HepG2 (cell line): ENCODE measurements at regions not wholly inside any gene's neighbourhood (a gene's known extent, or its start where the extent isn't known, plus 50 kb on each side); places are given as distances from the start of the nearest gene placed in this dataset.

Source experiments
- ATAC-seq: fragments of 200-7000 bp; cut with Tn5 transposase; 3 replicates; pipeline ENCODE4 v1.9.1; 2020; ENCODE audit warnings: mild to moderate bottlenecking, moderate library complexity
- BruUV-seq: library from RNA; stranded (reverse); fragments of 400-500 nt; replicated peaks from 2 replicates; lab custom pipeline; 2021; lab: Mats Ljungman, UMichigan
- CTCF ChIA-PET: fragments of 300-600 bp; formaldehyde crosslinking; extraction: SDS; loops from one replicate; lab custom pipeline; 2021; ENCODE audit warnings: low total read pairs, inconsistent platforms, low intra/inter-chr PET ratio; lab: Yijun Ruan, JAX
- POLR2A ChIA-PET: fragments of 350-600 bp; sonication (Branson Sonifier 250); formaldehyde crosslinking; loops from one replicate; lab custom pipeline; 2020; ENCODE audit warnings: antibody characterized with exemption, inconsistent platforms; lab: Yijun Ruan, JAX
- DNase-seq: peaks from one replicate; pipeline ENCODE4 v3.0.0-alpha.2; 2015; ENCODE audit warnings: low spot score
- FAIRE-seq: peaks from 3 replicates; lab custom pipeline; 2011; peaks lifted over from hg19 to GRCh38; lab: Jason Lieb, UNC
- H2AFZ ChIP-seq: one replicate; pipeline ENCODE4 v1.6.1; 2011; ENCODE audit warnings: low read length, inconsistent platforms
- H3K27ac ChIP-seq: fragments of 300-600 bp; 3 replicates; pipeline ENCODE4 v1.8.0; 2011; ENCODE audit warnings: mixed run types, mild to moderate bottlenecking, mixed read lengths, low read length, inconsistent platforms; ENCODE audit not compliant: insufficient read depth; ENCODE audit errors: extremely low read length
- H3K27me3 ChIP-seq, 2 experiments: fragments of 200-600 bp in 1 of 2; 2 replicates in 1 of 2; 3 replicates in 1 of 2; pipeline versions ENCODE4 v1.6.0 to v1.8.0; 2011; ENCODE audit warnings: low read length in 2 of 2, mild to moderate bottlenecking in 2 of 2, moderate library complexity in 2 of 2, inconsistent platforms in 1 of 2; ENCODE audit not compliant: insufficient read depth in 2 of 2, control insufficient read depth in 1 of 2
- H3K36me3 ChIP-seq, 2 experiments: fragments of 200-600 bp in 1 of 2; replicated peaks in 1 of 2; 2 replicates in 1 of 2; 3 replicates in 1 of 2; pipeline versions ENCODE4 v1.5.1 to v1.8.0; 2011; ENCODE audit warnings: low read length in 2 of 2, inconsistent platforms in 1 of 2; ENCODE audit not compliant: insufficient read depth in 2 of 2, control insufficient read depth in 1 of 2
- H3K4me1 ChIP-seq: 2 replicates; pipeline ENCODE4 v1.5.1; 2012; ENCODE audit warnings: low read length, inconsistent platforms; ENCODE audit not compliant: insufficient read depth
- H3K4me2 ChIP-seq: 2 replicates; pipeline ENCODE4 v1.6.0; 2011; ENCODE audit warnings: low read depth, low read length, inconsistent platforms
- H3K4me3 ChIP-seq, 3 experiments: fragments of 200-600 bp in 1 of 3; sonication (generic), shearing (Covaris generic) in 1 of 3; replicated peaks in 1 of 3; 2 replicates each; pipeline ENCODE4 v1.5.1; 2011 to 2016; ENCODE audit warnings: low read length in 3 of 3, inconsistent platforms in 2 of 3, low read depth in 2 of 3, mild to moderate bottlenecking in 2 of 3, control low read depth in 1 of 3, mixed read lengths in 1 of 3; ENCODE audit not compliant: insufficient read depth in 1 of 3
- H3K79me2 ChIP-seq: one replicate; pipeline ENCODE4 v1.6.1; 2011; ENCODE audit warnings: low read length, inconsistent platforms; ENCODE audit not compliant: insufficient read depth
- H3K9ac ChIP-seq: 2 replicates; pipeline ENCODE4 v1.6.0; 2011; ENCODE audit warnings: mild to moderate bottlenecking, low read depth, low read length, inconsistent platforms; ENCODE audit not compliant: insufficient read depth
- H3K9me3 ChIP-seq: 2 replicates; pipeline ENCODE4 v1.5.1; 2012; ENCODE audit warnings: mild to moderate bottlenecking, low read length
- H4K20me1 ChIP-seq: 2 replicates; pipeline ENCODE4 v1.6.0; 2011; ENCODE audit warnings: inconsistent platforms, mild to moderate bottlenecking, low read length, moderate library complexity; ENCODE audit not compliant: insufficient read depth
- HOXA7 ChIP-seq: sonication (generic); formaldehyde crosslinking; IDR thresholded peaks from 2 replicates; pipeline ENCODE4 v1.8.1; 2022; ENCODE audit warnings: mild to moderate bottlenecking, missing genetic modification reagents, moderate library complexity
- ISX ChIP-seq: sonication (generic); formaldehyde crosslinking; conservative IDR thresholded peaks from 2 replicates; pipeline ENCODE4 v1.5.0; 2020; ENCODE audit warnings: missing genetic modification reagents
- JUN ChIP-seq: sonication (generic); formaldehyde crosslinking; IDR thresholded peaks from 2 replicates; pipeline ENCODE4 v1.4.0; 2020; ENCODE audit warnings: mild to moderate bottlenecking, missing genetic modification reagents
- KDM2A ChIP-seq: sonication (generic); formaldehyde crosslinking; IDR thresholded peaks from 2 replicates; pipeline ENCODE4 v1.4.0; 2020; ENCODE audit warnings: low read depth, missing genetic modification reagents, borderline replicate concordance
- NFE2 ChIP-seq: sonication (generic); formaldehyde crosslinking; IDR thresholded peaks from 2 replicates; pipeline ENCODE4 v1.4.0; 2020; ENCODE audit warnings: missing genetic modification reagents
- PAF1 ChIP-seq: IDR thresholded peaks from 2 replicates; pipeline ENCODE4 v1.6.1; 2016; ENCODE audit warnings: missing genetic modification reagents, missing compliant biosample characterization
- YY1 ChIP-seq: IDR thresholded peaks from 2 replicates; pipeline ENCODE4 v1.6.1; 2011; ENCODE audit warnings: low read length, low read depth, moderate library complexity, mild to moderate bottlenecking; ENCODE audit not compliant: insufficient read depth, insufficient replicate concordance
- ZNF260 ChIP-seq: sonication (generic); formaldehyde crosslinking; IDR thresholded peaks from 2 replicates; pipeline ENCODE4 v1.4.0; 2020; ENCODE audit warnings: missing genetic modification reagents, low read depth, mild to moderate bottlenecking, borderline replicate concordance
- ZNF274 ChIP-seq: sonication (generic); formaldehyde crosslinking; IDR thresholded peaks from 2 replicates; pipeline ENCODE4 v1.5.1; 2020; ENCODE audit warnings: mild to moderate bottlenecking, missing genetic modification reagents
- ZNF460 ChIP-seq: sonication (generic); formaldehyde crosslinking; IDR thresholded peaks from 2 replicates; pipeline ENCODE4 v1.5.1; 2020; ENCODE audit warnings: missing genetic modification reagents, mild to moderate bottlenecking, borderline replicate concordance
- ZNF512 ChIP-seq: sonication (generic); formaldehyde crosslinking; IDR thresholded peaks from 2 replicates; pipeline ENCODE4 v1.4.0; 2020; ENCODE audit warnings: mild to moderate bottlenecking, missing genetic modification reagents
- ZNF713 ChIP-seq: sonication (generic); formaldehyde crosslinking; IDR thresholded peaks from 2 replicates; pipeline ENCODE4 v1.4.0; 2020; ENCODE audit warnings: mild to moderate bottlenecking, missing genetic modification reagents
- WGBS: methylation state at CpG from one replicate; pipeline ENCODE4 v1.1.6; 2017; ENCODE audit warnings: low lambda C conversion rate; 5-methylcytosine and 5-hydroxymethylcytosine counted together
- in situ Hi-C: cut with HindIII; loops from 2 replicates; pipeline ENCODE4 v1.10.0; 2017; ENCODE audit warnings: low pct_unique_long_range_greater_than_20kb; ENCODE audit not compliant: extremely low pct_ligation_motif_present
- intact Hi-C: fragments of 100-400 bp; cut with micrococcal nuclease; formaldehyde crosslinking; loops from one replicate; pipeline ENCODE4 v1.10.0; 2022; ENCODE audit not compliant: unreplicated experiment
- TF ChIP-seq, protein P1 (sequence below): sonication (generic); formaldehyde crosslinking; IDR thresholded peaks from 2 replicates; pipeline ENCODE4 v1.4.0; 2020; ENCODE audit warnings: missing genetic modification reagents, low read depth, mild to moderate bottlenecking, borderline replicate concordance
- TF ChIP-seq, protein P2 (sequence below): IDR thresholded peaks from 2 replicates; pipeline ENCODE4 v1.6.1; 2016; ENCODE audit warnings: control low read depth
- TF ChIP-seq, protein P3 (sequence below): sonication (generic); formaldehyde crosslinking; IDR thresholded peaks from 2 replicates; pipeline ENCODE4 v1.9.0; 2021; ENCODE audit warnings: missing genetic modification reagents, borderline replicate concordance

GRCh38 chr12:125210104-125210755 is 145.0 kb downstream of the AACS start:
- Histone ChIP-seq H3K4me2 (no peak overlapping the region), H3K4me1 (0 out of 2 replicates have a peak, but pooled peaks cover 7% of the 10 kb centered on the region), H3K79me2 (no peaks in the 10 kb centered on the region), H3K27me3 (peaks cover 6 to 34% of the 10 kb centered on the region in 2 experiments; a peak in 4 of 5 replicates), H3K4me3 (no peak overlapping the region), H3K27ac (no peak overlapping the region), H3K9ac (no peak overlapping the region), H3K36me3 (no peaks in the 10 kb centered on the region), H3K9me3 (no peaks in the 10 kb centered on the region), H4K20me1 (no peaks in the 10 kb centered on the region), H2AFZ (no peak overlapping the region)
- DNase-seq (no peak), ATAC-seq (no peak), FAIRE-seq (no peak)
- no TSS peak for BruUV-seq
- in situ Hi-C loops, result no loop called here
- TF ChIP-seq ZNF713 (no peak), ZNF460 (CRISPR knock-in tag) (no peak), NFE2 (CRISPR knock-in tag) (no peak), JUN (CRISPR knock-in tag) (no peak), ZNF260 (no peak), HOXA7 (CRISPR knock-in tag) (no peak), ISX (no peak)
- TF ChIP-seq, protein P1, sequence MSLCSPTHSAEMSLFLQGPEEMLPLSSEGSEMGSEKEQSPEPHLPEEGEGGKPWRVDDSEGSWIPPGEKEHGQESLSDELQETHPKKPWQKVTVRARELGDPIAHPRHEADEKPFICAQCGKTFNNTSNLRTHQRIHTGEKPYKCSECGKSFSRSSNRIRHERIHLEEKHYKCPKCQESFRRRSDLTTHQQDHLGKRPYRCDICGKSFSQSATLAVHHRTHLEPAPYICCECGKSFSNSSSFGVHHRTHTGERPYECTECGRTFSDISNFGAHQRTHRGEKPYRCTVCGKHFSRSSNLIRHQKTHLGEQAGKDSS (CRISPR knock-in tag), result no peak
- intact Hi-C loops, result no loop called here
- ChIA-PET POLR2A (no interaction called here), CTCF (no interaction called here)
- whole genome bisulfite sequencing, result 2% methylated on average over 8 of the region's 8 CpGs

GRCh38 chr12:125211464-125211863 is 146.2 kb downstream of the AACS start:
- H3K79me2 ChIP-seq, result no peaks in the 10 kb centered on the region
- 0 out of 2 replicates have a peak, but pooled peaks cover 7% of the 10 kb centered on the region for H3K4me1 ChIP-seq
- H3K9ac ChIP-seq, result no peak overlapping the region
- no peak for ATAC-seq
- 25% methylated on average over 7 of the region's 7 CpGs for WGBS
- intact Hi-C loops (no loop called here), in situ Hi-C loops (no loop called here)
- no peaks in the 10 kb centered on the region for H3K9me3 ChIP-seq
- no peak for TF ChIP-seq PAF1 (CRISPR knock-in tag)
- TF ChIP-seq, protein P2, sequence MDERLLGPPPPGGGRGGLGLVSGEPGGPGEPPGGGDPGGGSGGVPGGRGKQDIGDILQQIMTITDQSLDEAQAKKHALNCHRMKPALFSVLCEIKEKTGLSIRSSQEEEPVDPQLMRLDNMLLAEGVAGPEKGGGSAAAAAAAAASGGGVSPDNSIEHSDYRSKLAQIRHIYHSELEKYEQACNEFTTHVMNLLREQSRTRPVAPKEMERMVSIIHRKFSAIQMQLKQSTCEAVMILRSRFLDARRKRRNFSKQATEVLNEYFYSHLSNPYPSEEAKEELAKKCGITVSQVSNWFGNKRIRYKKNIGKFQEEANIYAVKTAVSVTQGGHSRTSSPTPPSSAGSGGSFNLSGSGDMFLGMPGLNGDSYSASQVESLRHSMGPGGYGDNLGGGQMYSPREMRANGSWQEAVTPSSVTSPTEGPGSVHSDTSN (CRISPR knock-in tag), result no peak
- TF ChIP-seq ZNF274, result no peak
- TF ChIP-seq, protein P3, sequence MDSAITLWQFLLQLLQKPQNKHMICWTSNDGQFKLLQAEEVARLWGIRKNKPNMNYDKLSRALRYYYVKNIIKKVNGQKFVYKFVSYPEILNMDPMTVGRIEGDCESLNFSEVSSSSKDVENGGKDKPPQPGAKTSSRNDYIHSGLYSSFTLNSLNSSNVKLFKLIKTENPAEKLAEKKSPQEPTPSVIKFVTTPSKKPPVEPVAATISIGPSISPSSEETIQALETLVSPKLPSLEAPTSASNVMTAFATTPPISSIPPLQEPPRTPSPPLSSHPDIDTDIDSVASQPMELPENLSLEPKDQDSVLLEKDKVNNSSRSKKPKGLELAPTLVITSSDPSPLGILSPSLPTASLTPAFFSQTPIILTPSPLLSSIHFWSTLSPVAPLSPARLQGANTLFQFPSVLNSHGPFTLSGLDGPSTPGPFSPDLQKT, result no peak
- no peak for TF ChIP-seq YY1
- no peak for TF ChIP-seq ZNF512 (CRISPR knock-in tag)
- TF ChIP-seq KDM2A (CRISPR knock-in tag), result no peak
- H4K20me1 ChIP-seq, result no peaks in the 10 kb centered on the region
- no peak for FAIRE-seq
- H3K4me3 ChIP-seq, result no peak overlapping the region
- CTCF ChIA-PET, result no interaction called here
- no TSS peak for BruUV-seq
- POLR2A ChIA-PET, result no interaction called here
- peaks cover 5 to 31% of the 10 kb centered on the region in 2 experiments; a peak in 4 of 5 replicates for H3K27me3 ChIP-seq
- H3K4me2 ChIP-seq, result no peak overlapping the region
- DNase-seq, result no peak
- H3K27ac ChIP-seq, result no peak overlapping the region
- H2AFZ ChIP-seq, result no peak overlapping the region
- no peaks in the 10 kb centered on the region for H3K36me3 ChIP-seq
